ENCODE measurements at regions not wholly inside any gene's neighbourhood (a gene's known extent, or its start where the extent isn't known, plus 50 kb on each side); places are given as distances from the start of the nearest gene placed in this dataset.

DNA sequence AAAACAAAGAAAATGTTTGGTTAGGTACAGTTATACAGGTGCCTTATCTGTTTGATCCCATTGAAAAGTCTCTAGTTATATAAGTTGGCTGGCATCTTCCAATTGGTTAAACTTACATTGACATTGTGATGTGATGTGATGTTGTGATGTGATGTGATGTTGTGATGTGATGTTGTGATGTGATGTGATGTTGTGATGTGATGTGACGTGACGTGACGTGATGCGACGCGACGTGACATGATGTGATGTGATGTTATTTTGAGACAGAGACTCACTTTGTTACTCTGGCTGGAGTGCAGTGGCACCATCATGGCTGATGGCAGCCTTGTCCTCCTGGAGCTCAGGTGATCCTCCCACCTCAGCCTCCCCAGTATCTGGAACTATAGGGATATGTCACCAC, 507.6 kb downstream of the HAO1 start:
- no peak for TF ChIP-seq CTCF (IDR thresholded peaks at IDR 0.05; ENCODE audit: low read depth, low read length)
- Histone ChIP-seq H3K4me3 (ENCODE audit: low read depth, low read length) (no peak overlapping the region), H3K27me3 (ENCODE audit: control insufficient read depth, insufficient read depth, low read length) (no peaks in the 10 kb centered on the region), H3K27ac (ENCODE audit: low read depth, low read length) (no peak overlapping the region), H3K9me3 (ENCODE audit: control insufficient read depth, insufficient read depth, low read length) (no peaks in the 10 kb centered on the region)
- no peak for DNase-seq (ENCODE audit: low read depth, low spot score)
- ChIA-PET CTCF (no interaction called here), POLR2A (no interaction called here)

- ChIA-PET POLR2A (no interaction called here), CTCF (interaction anchor here (0.7 kb wide), 1 partner anchor 1318 kb away, joined by 3 read pairs; no protein-coding TSS in a partner anchor)
- H3K9me3 ChIP-seq (ENCODE audit: control insufficient read depth, insufficient read depth, low read length), result no peaks in the 10 kb centered on the region
- no peak overlapping the region for H3K4me3 ChIP-seq (ENCODE audit: low read depth, low read length)
- TF ChIP-seq CTCF (IDR thresholded peaks at IDR 0.05; ENCODE audit: low read depth, low read length), result no peak
- H3K27ac ChIP-seq (ENCODE audit: low read depth, low read length), result no peak overlapping the region
- DNase-seq (ENCODE audit: low read depth, low spot score), result no peak
- no peaks in the 10 kb centered on the region for H3K27me3 ChIP-seq (ENCODE audit: control insufficient read depth, insufficient read depth, low read length)
Observed at GRCh38 chr20:7437311-7437710, 502.9 kb downstream of the HAO1 start.

- ChIA-PET POLR2A (no interaction called here), CTCF (interaction anchor here (0.6 kb wide), 1 partner anchor 75 kb away, joined by 3 read pairs; no protein-coding TSS in a partner anchor)
- DNase-seq (ENCODE audit: low read depth, low spot score), result no peak
- H3K27me3 ChIP-seq (ENCODE audit: control insufficient read depth, insufficient read depth, low read length), result no peaks in the 10 kb centered on the region
- TF ChIP-seq CTCF (IDR thresholded peaks at IDR 0.05; ENCODE audit: low read depth, low read length), result no peak
- no peak overlapping the region for H3K27ac ChIP-seq (ENCODE audit: low read depth, low read length)
- H3K4me3 ChIP-seq (ENCODE audit: low read depth, low read length), result no peak overlapping the region
- H3K9me3 ChIP-seq (ENCODE audit: control insufficient read depth, insufficient read depth, low read length), result no peaks in the 10 kb centered on the region
Observed at GRCh38 chr20:7449269-7449668, 491.0 kb downstream of the HAO1 start.

DNA sequence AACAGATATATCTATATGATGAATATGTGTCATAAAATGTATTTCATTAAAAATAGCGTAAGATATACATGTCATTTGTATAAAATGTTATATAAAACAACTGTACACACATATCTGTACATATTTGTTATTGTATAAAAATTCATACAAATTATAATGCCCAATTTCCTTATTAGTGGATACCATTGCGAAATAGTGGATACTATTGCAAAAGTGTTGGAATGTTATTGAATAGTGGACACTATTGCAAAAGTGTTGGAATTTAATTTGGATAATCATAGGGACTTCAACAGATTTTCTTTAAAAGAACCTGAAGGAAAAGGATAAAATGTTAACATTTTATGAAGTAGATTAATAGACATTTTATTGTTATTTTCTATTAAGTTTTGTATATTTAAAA, 487.4 kb downstream of the HAO1 start:
- ChIA-PET CTCF (no interaction called here), POLR2A (no interaction called here)
- Histone ChIP-seq H3K27me3 (ENCODE audit: control insufficient read depth, insufficient read depth, low read length) (no peaks in the 10 kb centered on the region), H3K27ac (ENCODE audit: low read depth, low read length) (no peak overlapping the region), H3K9me3 (ENCODE audit: control insufficient read depth, insufficient read depth, low read length) (no peaks in the 10 kb centered on the region), H3K4me3 (ENCODE audit: low read depth, low read length) (no peak overlapping the region)
- TF ChIP-seq CTCF (IDR thresholded peaks at IDR 0.05; ENCODE audit: low read depth, low read length), result no peak
- no peak for DNase-seq (ENCODE audit: low read depth, low spot score)

GRCh38 chr20:7454047-7454446, 486.2 kb downstream of the HAO1 start:
- CTCF ChIA-PET, result no interaction called here
- Histone ChIP-seq H3K27me3 (ENCODE audit: control insufficient read depth, insufficient read depth, low read length) (no peaks in the 10 kb centered on the region), H3K4me3 (ENCODE audit: low read depth, low read length) (no peak overlapping the region), H3K9me3 (ENCODE audit: control insufficient read depth, insufficient read depth, low read length) (no peaks in the 10 kb centered on the region), H3K27ac (ENCODE audit: low read depth, low read length) (no peak overlapping the region)
- POLR2A ChIA-PET, result no interaction called here
- no peak for DNase-seq (ENCODE audit: low read depth, low spot score)
- TF ChIP-seq CTCF (IDR thresholded peaks at IDR 0.05; ENCODE audit: low read depth, low read length), result no peak
